ENCODE measurements at regions not wholly inside any gene's neighbourhood (a gene's known extent, or its start where the extent isn't known, plus 50 kb on each side); places are given as distances from the start of the nearest gene placed in this dataset.

- TF ChIP-seq YY1 (IDR thresholded peaks at IDR 0.05; ENCODE audit: low read depth) = no peak
- TF ChIP-seq CREB1 (IDR thresholded peaks at IDR 0.05; ENCODE audit: low read depth) = no peak
- TF ChIP-seq TEAD4 (IDR thresholded peaks at IDR 0.05) = no peak
- no peak for TF ChIP-seq EP300 (IDR thresholded peaks at IDR 0.05; ENCODE audit: borderline replicate concordance)
- no peak for TF ChIP-seq TAF1 (IDR thresholded peaks at IDR 0.05; ENCODE audit: low read depth)
- TF ChIP-seq CEBPB (IDR thresholded peaks at IDR 0.05) = no peak
- TF ChIP-seq REST (IDR thresholded peaks at IDR 0.05; ENCODE audit: low read depth) = no peak
- TF ChIP-seq TCF12 (IDR thresholded peaks at IDR 0.05; ENCODE audit: low read depth) = no peak
- TF ChIP-seq RAD21 (IDR thresholded peaks at IDR 0.05; ENCODE audit: low read depth) = no peak
- TF ChIP-seq MAX (IDR thresholded peaks at IDR 0.05) = no peak
- no peak for TF ChIP-seq FOXM1 (IDR thresholded peaks at IDR 0.05; ENCODE audit: borderline replicate concordance, low read depth)
- TF ChIP-seq NFIC (IDR thresholded peaks at IDR 0.05) = no peak
- no peak for TF ChIP-seq EGR1 (IDR thresholded peaks at IDR 0.05)
Observed at GRCh38 chr13:44106266-44107152, 226.8 kb downstream of the LACC1 start.
